ENCODE measurements at regions not wholly inside any gene's neighbourhood (a gene's known extent, or its start where the extent isn't known, plus 50 kb on each side); places are given as distances from the start of the nearest gene placed in this dataset.

DNA sequence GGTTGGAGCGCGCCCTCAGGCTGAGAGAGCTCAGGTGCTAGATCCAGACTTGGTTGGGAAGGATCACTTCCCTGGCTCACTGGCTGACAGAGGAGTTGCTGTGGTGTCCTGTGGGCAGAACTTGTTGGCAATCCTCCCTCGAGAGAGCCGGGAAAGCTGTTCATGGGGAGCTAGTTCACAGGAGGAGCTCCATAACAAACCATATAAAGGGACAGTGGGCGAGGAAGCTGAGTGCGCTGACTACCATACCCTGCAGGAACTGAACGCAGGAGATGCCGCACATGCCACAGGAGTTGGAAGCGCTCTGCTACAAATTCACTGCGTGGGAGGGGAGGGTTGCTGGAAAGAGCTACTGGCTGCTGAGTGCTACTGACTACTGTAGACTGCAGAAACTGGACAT, 243.2 kb downstream of the OGFRL1 start:
- DNase-seq, result no peak

GRCh38 chr6:71533939-71534379, 245.3 kb downstream of the OGFRL1 start:
- DNase-seq, result no peak

GRCh38 chr6:71534921-71535320, 246.3 kb downstream of the OGFRL1 start:
- DNase-seq, result no peak

- DNase-seq, result no peak
These were observed 249.1 kb downstream of the OGFRL1 start for GRCh38 chr6:71537717-71538116.

GRCh38 chr6:71544028-71544427, 255.4 kb downstream of the OGFRL1 start:
- no peak for DNase-seq

DNA sequence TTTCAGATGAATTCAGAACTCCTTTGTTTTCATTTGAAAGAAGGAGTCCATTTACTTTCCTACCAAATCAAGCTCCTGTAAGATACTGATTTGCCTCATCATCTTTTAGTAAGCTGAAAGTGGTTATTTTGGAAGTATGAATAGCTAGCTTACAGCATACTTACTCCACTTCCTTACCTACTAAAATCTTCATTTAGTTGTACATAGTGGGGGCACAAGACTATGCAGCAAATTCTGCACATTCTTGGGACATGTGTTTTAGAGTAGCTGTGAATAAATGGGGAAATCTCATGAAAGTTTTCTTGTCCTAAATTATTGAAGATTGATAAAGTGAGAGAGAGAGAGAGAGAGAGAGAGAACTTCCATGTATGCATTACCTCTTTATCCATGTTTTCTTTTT, 256.3 kb downstream of the OGFRL1 start:
- DNase-seq, result no peak

GRCh38 chr6:71545905-71546304, 257.3 kb downstream of the OGFRL1 start:
- DNase-seq, result no peak

DNA sequence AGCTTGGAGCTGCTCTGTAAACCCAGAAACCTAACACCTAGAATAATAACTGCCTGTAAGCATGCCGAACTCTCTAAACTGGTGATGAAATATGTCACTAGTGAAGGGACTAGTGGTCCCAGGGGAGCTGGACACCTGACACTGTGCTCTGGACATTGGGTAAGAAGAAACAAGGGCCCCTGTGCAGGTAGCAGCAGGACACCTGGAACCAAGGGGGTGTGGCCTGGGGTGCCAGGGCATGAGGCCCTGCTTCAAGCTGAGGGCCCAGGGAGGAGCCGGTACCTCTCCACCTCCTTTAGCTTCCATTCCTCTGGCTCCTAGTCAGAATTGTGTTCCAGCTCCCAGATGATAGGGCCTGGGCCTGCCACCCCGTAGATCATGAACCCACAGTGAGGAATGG, 263.2 kb downstream of the OGFRL1 start:
- DNase-seq, result no peak

DNA sequence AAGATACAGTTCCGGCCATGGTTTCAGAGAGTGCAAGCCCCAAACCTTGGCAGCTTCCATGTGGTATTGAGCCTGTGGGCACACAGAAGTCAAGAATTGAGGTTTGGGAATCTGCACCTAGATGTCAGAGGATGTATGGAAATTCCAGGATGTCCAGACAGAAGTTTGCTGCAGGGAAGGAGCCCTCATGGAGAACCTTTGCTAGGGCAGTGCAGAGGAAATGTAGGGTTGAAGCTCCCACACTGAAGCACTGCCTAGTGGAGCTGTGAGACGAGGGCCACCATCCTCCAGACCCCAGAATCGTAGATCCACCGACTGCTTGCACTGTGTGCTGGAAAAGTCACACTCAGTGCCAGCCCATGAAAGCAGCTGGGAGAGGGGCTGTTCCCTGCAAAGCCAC, 267.5 kb downstream of the OGFRL1 start:
- DNase-seq, result no peak

DNA sequence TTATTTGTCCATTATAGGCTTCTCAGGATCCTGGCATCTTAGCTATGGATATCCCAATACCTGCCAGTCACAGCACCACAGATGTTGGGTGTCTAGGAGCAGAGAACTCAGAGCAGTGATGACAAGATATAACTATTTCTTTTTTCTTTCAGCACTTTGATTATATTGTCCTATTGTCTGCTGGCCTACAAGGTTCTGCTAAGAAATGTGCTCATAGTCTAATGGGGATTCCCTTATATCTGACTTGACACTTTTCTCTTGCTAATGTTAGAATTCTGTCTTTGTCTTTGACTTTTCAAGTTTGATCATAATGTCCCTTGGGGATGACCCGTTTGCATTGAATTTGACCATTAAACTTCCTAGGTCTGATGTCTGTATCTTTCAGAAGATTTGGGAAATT, 270.4 kb downstream of the OGFRL1 start:
- no peak for DNase-seq

GRCh38 chr6:71567562-71567961, 279.0 kb downstream of the OGFRL1 start:
- DNase-seq, result no peak

DNA sequence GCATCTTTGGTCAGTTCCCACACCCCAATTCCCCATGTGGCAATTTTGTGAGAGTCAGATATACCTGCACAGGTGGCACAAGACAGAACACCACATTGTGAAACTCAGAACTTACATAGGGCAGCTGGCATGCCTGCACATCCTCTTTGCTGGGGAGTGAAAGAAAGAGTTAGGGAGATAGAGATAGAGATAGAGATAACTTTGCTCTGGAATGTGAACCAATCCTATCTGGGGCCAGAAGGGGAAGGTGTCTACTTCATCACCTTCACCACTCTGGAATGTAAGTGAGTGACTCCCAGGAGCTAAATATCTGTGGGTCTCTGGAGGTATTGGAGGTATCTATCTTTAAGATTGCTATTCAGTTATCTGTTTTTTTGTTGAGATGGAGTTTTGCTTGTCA, 289.2 kb downstream of the OGFRL1 start:
- no peak for DNase-seq

- no peak for DNase-seq
These were observed 291.3 kb downstream of the OGFRL1 start for GRCh38 chr6:71579902-71580301.

- no peak for DNase-seq
These were observed 294.2 kb downstream of the OGFRL1 start for GRCh38 chr6:71582820-71583219.

DNA sequence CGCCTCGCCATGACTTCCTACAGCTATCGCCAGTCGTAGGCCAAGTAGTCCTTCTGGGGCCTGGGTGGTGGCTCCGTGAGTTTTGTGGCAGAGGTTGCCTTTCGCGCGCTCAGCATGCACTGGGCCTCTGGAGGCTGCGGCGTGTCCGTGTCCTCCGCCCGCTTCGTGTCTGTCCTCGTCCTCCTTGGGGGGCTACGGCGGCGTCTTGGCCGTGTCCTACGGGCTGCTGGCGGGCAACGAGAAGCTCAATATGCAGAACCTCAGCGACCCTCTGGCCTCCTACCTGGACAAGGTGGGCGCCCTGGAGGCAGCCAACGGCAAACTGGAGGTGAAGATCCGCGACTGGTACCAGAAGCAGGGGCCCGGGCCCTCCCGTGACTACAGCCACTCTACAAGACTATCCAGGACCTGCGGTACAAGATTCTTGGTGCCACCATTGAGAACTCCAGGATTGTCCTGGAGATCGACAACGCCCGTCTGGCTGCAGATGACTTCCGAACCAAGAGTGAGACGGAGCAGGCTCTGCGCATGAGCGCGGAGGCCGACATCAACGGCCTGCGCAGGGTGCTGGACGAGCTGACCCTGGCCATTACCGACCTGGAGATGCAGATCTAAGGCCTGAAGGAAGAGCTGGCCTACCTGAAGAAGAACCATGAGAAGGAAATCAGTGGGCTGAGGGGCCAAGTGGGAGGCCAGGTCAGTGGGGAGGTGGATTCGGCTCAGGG, 296.3 kb downstream of the OGFRL1 start:
- no peak for DNase-seq

DNA sequence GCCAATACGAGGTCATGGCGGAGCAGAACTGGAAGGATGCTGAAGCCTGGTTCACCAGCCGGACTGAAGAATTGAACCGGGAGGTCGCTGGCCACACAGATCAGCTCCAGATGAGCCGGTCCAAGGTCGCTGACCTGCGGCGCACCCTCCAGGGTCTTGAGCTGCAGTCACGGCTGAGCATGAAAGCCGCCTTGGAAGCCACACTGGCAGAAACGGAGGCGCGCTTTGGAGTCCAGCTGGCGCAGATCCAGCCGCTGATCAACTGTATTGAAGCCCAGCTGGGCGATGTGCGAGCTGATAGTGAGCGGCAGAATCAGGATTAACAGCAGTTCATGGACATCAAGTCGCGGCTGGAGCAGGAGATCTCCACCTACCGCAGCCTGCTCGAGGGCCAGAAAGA, 296.9 kb downstream of the OGFRL1 start:
- DNase-seq, result no peak

DNA sequence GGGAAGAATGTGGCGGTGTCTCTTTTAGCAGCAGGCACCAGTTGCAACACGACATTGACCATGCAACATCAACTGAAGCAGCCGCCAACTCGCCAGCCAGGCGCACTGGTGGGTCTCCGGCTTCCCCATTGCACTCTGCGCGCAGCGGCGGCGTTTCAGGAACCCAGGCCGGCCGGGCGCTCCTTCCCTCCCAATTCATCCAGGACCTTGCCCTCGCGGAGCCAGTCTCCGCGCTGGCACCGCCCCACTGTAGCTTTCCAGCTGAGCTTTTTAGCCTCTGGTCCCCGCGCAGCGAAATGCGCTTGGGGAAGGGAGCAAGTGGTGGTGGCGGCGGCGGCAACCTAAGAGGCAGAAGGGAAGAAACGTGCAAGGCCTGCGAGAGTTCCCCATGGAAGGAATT, 297.9 kb upstream of the RIMS1 start:
- DNase-seq, result no peak

- no peak for DNase-seq
These were observed 297.1 kb upstream of the RIMS1 start for GRCh38 chr6:71589254-71589653.

GRCh38 chr6:71592643-71593042, 293.7 kb upstream of the RIMS1 start:
- DNase-seq, result no peak

GRCh38 chr6:71599359-71599758, 287.0 kb upstream of the RIMS1 start:
- DNase-seq, result no peak

- no peak for DNase-seq
These were observed 283.9 kb upstream of the RIMS1 start for GRCh38 chr6:71602385-71603007.

DNA sequence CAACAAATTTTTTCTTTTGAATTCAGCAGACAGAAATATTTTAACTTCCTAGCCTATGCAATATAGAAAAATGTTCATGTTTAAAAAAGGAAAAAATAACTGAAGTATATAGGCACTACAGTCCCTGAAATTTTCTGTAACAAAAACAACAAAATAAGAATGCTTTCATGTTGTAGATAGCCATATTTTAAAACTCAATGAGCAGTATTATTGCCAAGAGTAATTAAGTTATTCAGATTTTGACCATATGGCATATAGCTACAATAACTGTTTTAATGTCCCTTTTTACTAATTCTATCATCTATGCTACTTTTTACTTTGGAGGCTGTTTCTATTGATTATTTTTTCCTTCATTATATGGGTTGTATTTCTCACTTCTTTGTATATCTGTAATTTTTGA, 283.3 kb upstream of the RIMS1 start:
- no peak for DNase-seq

DNA sequence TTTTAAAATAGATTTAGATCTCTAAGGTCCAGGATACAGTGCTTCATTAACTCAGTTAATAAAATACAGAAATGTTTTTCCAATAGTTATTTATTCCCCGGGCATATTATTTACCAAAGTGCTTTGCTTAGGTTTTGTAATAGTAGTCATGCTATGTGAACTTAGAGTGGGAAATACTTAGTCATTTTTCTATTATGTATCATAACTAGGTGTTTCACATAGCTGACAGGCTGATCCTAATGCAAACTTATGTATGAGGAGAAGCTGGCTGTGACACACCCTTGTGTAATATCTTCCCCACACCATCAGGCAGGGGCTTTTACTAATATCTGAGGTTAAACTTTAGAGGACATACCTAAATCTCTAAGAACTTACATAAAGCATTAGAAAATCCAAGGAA, 277.7 kb upstream of the RIMS1 start:
- DNase-seq, result no peak

- DNase-seq, result no peak
These were observed 266.5 kb upstream of the RIMS1 start for GRCh38 chr6:71619836-71620235.

GRCh38 chr6:71621918-71622519, 264.3 kb upstream of the RIMS1 start:
- no peak for DNase-seq
